ENCODE measurements at regions not wholly inside any gene's neighbourhood (a gene's known extent, or its start where the extent isn't known, plus 50 kb on each side); places are given as distances from the start of the nearest gene placed in this dataset.
"Not testable (repeated sequence)": the region's sequence is repeated elsewhere in the genome, so short reads cannot be mapped to it uniquely, and the experiment has no call there.

DNA sequence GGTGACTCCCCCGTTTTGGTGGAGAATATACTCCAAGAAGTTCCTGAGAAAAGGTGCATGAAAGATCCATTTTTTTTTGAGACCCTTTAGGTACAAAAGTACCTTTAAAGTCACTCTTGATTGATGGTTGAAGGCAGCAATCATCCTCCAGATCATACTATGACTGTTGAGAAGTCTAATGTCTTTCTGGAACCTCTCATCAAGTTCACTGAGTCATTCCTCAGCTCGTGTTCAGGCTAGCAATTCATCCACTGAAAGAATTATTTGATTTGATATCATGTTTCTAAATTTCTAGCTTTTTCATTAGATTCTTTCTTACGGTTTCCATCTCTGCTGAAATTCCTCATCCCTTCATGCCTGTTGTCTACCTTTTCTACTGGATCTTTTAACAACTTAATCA, 65.1 kb upstream of the GJB6 start:
- Histone ChIP-seq H3K4me1 (ENCODE audit: insufficient read depth, low read length) (no peaks in the 10 kb centered on the region), H3K4me3 (ENCODE audit: low read length in 2 of 2) (no peak overlapping the region), H3K36me3 (ENCODE audit: insufficient read depth, low read length) (no peaks in the 10 kb centered on the region), H3K27ac (ENCODE audit: low read depth, low read length) (no peak overlapping the region), H3K27me3 (ENCODE audit: insufficient read depth, low read length) (peaks cover 4% of the 10 kb centered on the region), H3K9me3 (ENCODE audit: control insufficient read depth in 1 of 2, low read length in 2 of 2) (no peaks in the 10 kb centered on the region)
- H3K36me3 Mint-ChIP-seq, result no peaks in the 10 kb centered on the region
- H3K27me3 Mint-ChIP-seq, result peaks cover 21 to 23% of the 10 kb centered on the region in 2 donors
- no peak overlapping the region for H3K4me3 Mint-ChIP-seq
- peak overlapping the region in 1 of 7 donors; percentile 73 for H3K27ac Mint-ChIP-seq
- intact Hi-C loops (cut with micrococcal nuclease), result no loop called here
- CTCF ChIA-PET (ENCODE audit: partially characterized antibody), result no interaction called here
- DNase-seq, result no peak
- POLR2A ChIA-PET (ENCODE audit: partially characterized antibody), result no interaction called here
- H3K9me3 Mint-ChIP-seq, result peaks cover 0 to 3% (median 0%) of the 10 kb centered on the region in 8 donors
- H3K4me1 Mint-ChIP-seq, result peaks cover 0 to 5% (median under 1%) of the 10 kb centered on the region in 4 donors

DNA sequence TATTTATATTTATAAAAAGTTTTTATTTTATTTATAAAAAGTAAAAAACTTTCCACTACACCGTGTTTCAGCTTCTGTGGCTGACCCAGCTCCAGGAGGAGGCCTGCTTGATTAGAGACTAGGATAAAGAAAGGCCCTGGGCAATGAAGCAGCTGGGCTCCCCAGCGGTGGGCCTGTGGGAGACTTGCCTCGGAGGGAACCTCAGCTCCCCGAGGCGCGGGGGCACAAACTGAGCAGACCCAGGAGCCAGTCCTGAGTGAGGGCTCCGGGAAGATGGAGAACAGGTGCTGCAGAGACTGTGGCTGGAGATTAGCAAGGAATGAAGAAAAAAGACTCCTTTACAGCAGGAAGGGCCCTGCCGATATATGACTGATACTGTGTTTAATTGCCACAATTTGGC, 63.8 kb upstream of the GJB6 start:
- DNase-seq, result no peak
- Mint-ChIP-seq H3K27me3 (peaks cover 14 to 18% of the 10 kb centered on the region in 2 donors), H3K4me1 (no peaks in the 10 kb centered on the region), H3K4me3 (no peak overlapping the region), H3K27ac (no peak overlapping the region), H3K36me3 (no peaks in the 10 kb centered on the region), H3K9me3 (peaks cover 0 to 3% (median 0%) of the 10 kb centered on the region in 8 donors)
- intact Hi-C loops (cut with micrococcal nuclease), result no loop called here
- CTCF ChIA-PET (ENCODE audit: partially characterized antibody), result interaction anchor here (0.6 kb wide), 1 partner anchor 127 kb away, joined by 4 read pairs; no protein-coding TSS in a partner anchor
- H3K4me1 ChIP-seq (ENCODE audit: insufficient read depth, low read length), result no peaks in the 10 kb centered on the region
- H3K27ac ChIP-seq (ENCODE audit: low read depth, low read length), result no peak overlapping the region
- H3K9me3 ChIP-seq (ENCODE audit: control insufficient read depth in 1 of 2, low read length in 2 of 2), result no peaks in the 10 kb centered on the region
- H3K27me3 ChIP-seq (ENCODE audit: insufficient read depth, low read length), result no peaks in the 10 kb centered on the region
- no peaks in the 10 kb centered on the region for H3K36me3 ChIP-seq (ENCODE audit: insufficient read depth, low read length)
- POLR2A ChIA-PET (ENCODE audit: partially characterized antibody), result no interaction called here
- no peak overlapping the region for H3K4me3 ChIP-seq (ENCODE audit: low read length in 2 of 2)

DNA sequence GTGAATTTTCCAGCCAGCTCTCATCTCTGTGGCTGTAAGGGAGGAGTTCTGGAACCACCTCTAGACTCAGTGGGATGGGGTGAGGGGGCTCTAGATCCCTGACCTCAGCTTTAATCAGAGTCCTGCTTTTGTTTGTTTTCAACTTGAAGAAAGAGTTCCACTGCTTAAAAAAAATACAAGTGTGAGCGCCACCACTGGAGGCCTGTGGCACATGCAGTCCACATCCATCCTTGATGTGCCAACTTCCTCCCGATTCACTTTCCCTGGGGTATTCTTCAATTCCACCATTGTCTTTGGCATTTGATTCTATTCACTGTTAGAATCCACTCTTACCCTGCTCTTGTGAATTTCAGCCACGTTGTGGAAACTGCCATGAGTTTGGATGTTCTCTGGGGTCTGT, 62.4 kb upstream of the GJB6 start:
- Histone ChIP-seq H3K27me3 (ENCODE audit: insufficient read depth, low read length) (no peaks in the 10 kb centered on the region), H3K4me1 (ENCODE audit: insufficient read depth, low read length) (no peaks in the 10 kb centered on the region), H3K4me3 (ENCODE audit: low read length in 2 of 2) (no peak overlapping the region), H3K9me3 (ENCODE audit: control insufficient read depth in 1 of 2, low read length in 2 of 2) (no peaks in the 10 kb centered on the region), H3K36me3 (ENCODE audit: insufficient read depth, low read length) (no peaks in the 10 kb centered on the region), H3K27ac (ENCODE audit: low read depth, low read length) (no peak overlapping the region)
- no peaks in the 10 kb centered on the region for H3K4me1 Mint-ChIP-seq
- no peak overlapping the region for H3K4me3 Mint-ChIP-seq
- no peak for DNase-seq
- intact Hi-C loops (cut with micrococcal nuclease), result no loop called here
- ChIA-PET POLR2A (ENCODE audit: partially characterized antibody) (no interaction called here), CTCF (ENCODE audit: partially characterized antibody) (no interaction called here)
- H3K27ac Mint-ChIP-seq, result no peak overlapping the region
- peaks cover 5 to 8% of the 10 kb centered on the region in 2 donors for H3K27me3 Mint-ChIP-seq
- H3K9me3 Mint-ChIP-seq, result peaks cover 0 to 3% (median 0%) of the 10 kb centered on the region in 8 donors
- no peaks in the 10 kb centered on the region for H3K36me3 Mint-ChIP-seq

DNA sequence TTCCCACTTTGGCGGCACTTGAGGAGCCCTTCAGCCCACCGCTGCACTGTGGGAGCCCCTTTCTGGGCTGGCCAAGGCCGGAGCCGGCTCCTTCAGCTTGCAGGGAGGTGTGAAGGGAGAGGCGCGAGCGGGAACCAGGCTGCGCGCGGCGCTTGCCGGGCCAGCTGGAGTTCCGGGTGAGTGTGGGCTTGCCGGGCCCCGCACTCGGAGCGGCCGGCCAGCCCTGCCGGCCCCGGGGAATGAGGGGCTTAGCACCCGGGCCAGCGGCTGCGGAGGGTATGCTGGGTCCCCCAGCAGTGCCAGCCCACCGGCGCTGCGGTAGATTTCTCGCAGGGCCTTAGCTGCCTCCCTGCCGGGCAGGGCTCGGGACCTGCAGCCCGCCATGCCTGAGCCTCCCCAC, 60.2 kb upstream of the GJB6 start:
- POLR2A ChIA-PET (ENCODE audit: partially characterized antibody); H3K36me3 Mint-ChIP-seq; DNase-seq; H3K27ac ChIP-seq (ENCODE audit: low read depth, low read length); H3K27me3 ChIP-seq (ENCODE audit: insufficient read depth, low read length); H3K4me1 ChIP-seq (ENCODE audit: insufficient read depth, low read length); intact Hi-C loops (cut with micrococcal nuclease); CTCF ChIA-PET (ENCODE audit: partially characterized antibody); H3K36me3 ChIP-seq (ENCODE audit: insufficient read depth, low read length); H3K27ac Mint-ChIP-seq; H3K27me3 Mint-ChIP-seq; H3K9me3 ChIP-seq (ENCODE audit: control insufficient read depth in 1 of 2, low read length in 2 of 2); H3K9me3 Mint-ChIP-seq; H3K4me1 Mint-ChIP-seq; H3K4me3 Mint-ChIP-seq; H3K4me3 ChIP-seq (ENCODE audit: low read length in 2 of 2): not testable (repeated sequence)

DNA sequence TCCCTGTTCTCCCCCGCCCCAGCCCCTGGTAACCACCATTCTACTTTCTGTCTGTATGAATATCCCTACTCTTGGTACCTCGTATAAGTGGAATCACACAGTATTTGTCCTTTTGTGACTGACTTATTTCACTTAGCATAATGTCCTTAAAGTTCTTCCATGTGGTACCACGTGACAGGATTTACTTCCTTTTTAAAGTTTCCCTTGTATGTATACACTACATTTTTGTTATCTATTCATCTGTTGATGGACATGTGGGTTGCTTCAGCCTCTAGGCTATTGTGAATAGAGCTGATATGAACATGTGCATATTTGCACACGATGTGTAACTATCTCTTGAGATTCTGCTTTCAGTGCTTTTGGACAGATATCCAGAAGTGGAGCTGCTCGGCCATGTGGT, 59.6 kb upstream of the GJB6 start:
- Histone ChIP-seq H3K27ac (ENCODE audit: low read depth, low read length) (no peak overlapping the region), H3K36me3 (ENCODE audit: insufficient read depth, low read length) (no peaks in the 10 kb centered on the region), H3K4me3 (ENCODE audit: low read length in 2 of 2) (no peak overlapping the region), H3K4me1 (ENCODE audit: insufficient read depth, low read length) (no peaks in the 10 kb centered on the region), H3K9me3 (ENCODE audit: control insufficient read depth in 1 of 2, low read length in 2 of 2) (no peaks in the 10 kb centered on the region), H3K27me3 (ENCODE audit: insufficient read depth, low read length) (no peaks in the 10 kb centered on the region)
- Mint-ChIP-seq H3K4me1 (no peaks in the 10 kb centered on the region), H3K36me3 (no peaks in the 10 kb centered on the region), H3K27ac (no peak overlapping the region), H3K9me3 (peaks cover 3 to 16% (median 7%) of the 10 kb centered on the region in 8 donors), H3K27me3 (peaks cover 0 to 2% of the 10 kb centered on the region in 2 donors), H3K4me3 (no peak overlapping the region)
- intact Hi-C loops (cut with micrococcal nuclease), result no loop called here
- POLR2A ChIA-PET (ENCODE audit: partially characterized antibody), result no interaction called here
- CTCF ChIA-PET (ENCODE audit: partially characterized antibody), result no interaction called here
- no peak for DNase-seq

DNA sequence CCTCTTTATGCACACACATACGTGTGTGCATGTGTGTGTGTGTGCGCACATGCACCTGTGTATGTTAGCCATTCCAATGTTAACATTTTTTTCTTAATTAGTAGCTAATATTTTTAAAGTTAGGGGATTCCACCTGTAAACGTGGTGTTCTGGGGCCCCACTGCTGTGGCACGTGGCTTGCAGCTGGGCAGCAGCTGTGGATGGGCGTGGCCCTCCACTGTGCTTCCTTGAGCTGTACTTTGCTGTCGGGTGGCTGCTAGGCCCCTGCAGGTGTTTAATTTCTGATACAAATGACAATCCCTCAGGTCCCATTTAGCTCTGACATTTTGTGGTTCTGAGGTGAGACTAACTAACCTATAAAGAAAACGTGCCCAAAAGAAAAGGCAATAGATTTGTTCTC, 58.9 kb upstream of the GJB6 start:
- no peaks in the 10 kb centered on the region for H3K27me3 ChIP-seq (ENCODE audit: insufficient read depth, low read length)
- ChIA-PET POLR2A (ENCODE audit: partially characterized antibody) (no interaction called here), CTCF (ENCODE audit: partially characterized antibody) (no interaction called here)
- intact Hi-C loops (cut with micrococcal nuclease), result no loop called here
- peaks cover 6 to 22% (median 13%) of the 10 kb centered on the region in 8 donors for H3K9me3 Mint-ChIP-seq
- H3K4me3 Mint-ChIP-seq, result no peak overlapping the region
- no peak overlapping the region for H3K4me3 ChIP-seq (ENCODE audit: low read length in 2 of 2)
- DNase-seq, result no peak
- H3K36me3 Mint-ChIP-seq, result peaks cover 5% of the 10 kb centered on the region in 2 donors
- no peaks in the 10 kb centered on the region for H3K4me1 ChIP-seq (ENCODE audit: insufficient read depth, low read length)
- peaks cover 0 to 2% of the 10 kb centered on the region in 2 donors for H3K27me3 Mint-ChIP-seq
- H3K4me1 Mint-ChIP-seq, result no peaks in the 10 kb centered on the region
- no peak overlapping the region for H3K27ac Mint-ChIP-seq
- no peaks in the 10 kb centered on the region for H3K36me3 ChIP-seq (ENCODE audit: insufficient read depth, low read length)
- no peak overlapping the region for H3K27ac ChIP-seq (ENCODE audit: low read depth, low read length)
- no peaks in the 10 kb centered on the region for H3K9me3 ChIP-seq (ENCODE audit: control insufficient read depth in 1 of 2, low read length in 2 of 2)

DNA sequence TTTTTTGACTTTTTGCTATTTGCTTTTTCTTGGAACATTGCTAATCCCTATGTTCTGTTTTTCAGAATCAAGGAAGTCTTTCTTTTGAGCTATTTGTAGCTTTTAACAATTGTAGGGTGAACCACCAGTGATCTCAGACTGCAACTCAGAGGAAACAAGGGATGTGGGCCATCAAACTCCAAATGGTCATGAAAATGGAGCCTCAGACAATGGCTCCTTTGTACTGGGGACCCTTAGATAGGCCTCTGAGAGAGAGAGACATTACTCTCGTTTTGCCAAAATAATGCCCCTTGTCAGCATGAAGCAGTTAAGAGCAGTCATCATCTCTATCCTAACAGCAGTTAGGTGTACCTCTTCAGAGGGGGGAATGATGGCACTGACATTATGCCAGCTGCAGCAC, 56.4 kb upstream of the GJB6 start:
- no peak overlapping the region for H3K4me3 ChIP-seq (ENCODE audit: low read length in 2 of 2)
- no peaks in the 10 kb centered on the region for H3K27me3 ChIP-seq (ENCODE audit: insufficient read depth, low read length)
- Mint-ChIP-seq H3K4me1 (no peaks in the 10 kb centered on the region), H3K36me3 (peaks cover 6 to 8% of the 10 kb centered on the region in 2 donors), H3K4me3 (no peak overlapping the region), H3K27me3 (peaks cover 0 to 2% of the 10 kb centered on the region in 2 donors), H3K9me3 (peaks cover 8 to 46% (median 31%) of the 10 kb centered on the region in 8 donors), H3K27ac (no peak overlapping the region)
- ChIA-PET CTCF (ENCODE audit: partially characterized antibody) (no interaction called here), POLR2A (ENCODE audit: partially characterized antibody) (no interaction called here)
- H3K27ac ChIP-seq (ENCODE audit: low read depth, low read length), result no peak overlapping the region
- peaks cover 4 to 8% of the 10 kb centered on the region in 2 donors for H3K9me3 ChIP-seq (ENCODE audit: control insufficient read depth in 1 of 2, low read length in 2 of 2)
- intact Hi-C loops (cut with micrococcal nuclease), result no loop called here
- no peaks in the 10 kb centered on the region for H3K4me1 ChIP-seq (ENCODE audit: insufficient read depth, low read length)
- no peaks in the 10 kb centered on the region for H3K36me3 ChIP-seq (ENCODE audit: insufficient read depth, low read length)
- DNase-seq, result no peak

DNA sequence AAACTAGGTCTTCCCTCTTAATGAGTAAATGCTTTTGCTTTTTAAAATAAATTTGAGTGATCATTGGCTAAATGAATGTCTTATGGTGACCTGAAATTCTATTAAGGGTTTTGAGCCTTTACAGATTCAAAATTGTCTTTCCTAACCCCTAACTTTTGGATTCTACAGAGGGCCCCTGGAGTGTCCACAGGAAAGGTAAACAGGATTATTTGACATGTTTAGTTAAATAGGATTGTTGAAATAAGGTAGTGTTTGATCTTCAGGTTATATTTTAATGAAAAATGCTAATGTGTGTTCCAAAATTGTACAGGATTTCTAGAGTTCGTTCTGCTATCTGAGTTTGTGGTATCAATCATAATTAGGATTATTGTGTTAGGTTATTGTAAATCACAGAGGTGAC, 55.9 kb upstream of the GJB6 start:
- Histone ChIP-seq H3K4me3 (ENCODE audit: low read length in 2 of 2) (no peak overlapping the region), H3K36me3 (ENCODE audit: insufficient read depth, low read length) (no peaks in the 10 kb centered on the region), H3K27me3 (ENCODE audit: insufficient read depth, low read length) (no peaks in the 10 kb centered on the region), H3K4me1 (ENCODE audit: insufficient read depth, low read length) (no peaks in the 10 kb centered on the region), H3K9me3 (ENCODE audit: control insufficient read depth in 1 of 2, low read length in 2 of 2) (peaks cover 4 to 13% of the 10 kb centered on the region in 2 donors), H3K27ac (ENCODE audit: low read depth, low read length) (no peak overlapping the region)
- ChIA-PET POLR2A (ENCODE audit: partially characterized antibody) (no interaction called here), CTCF (ENCODE audit: partially characterized antibody) (no interaction called here)
- Mint-ChIP-seq H3K27ac (no peak overlapping the region), H3K4me3 (no peak overlapping the region), H3K36me3 (peaks cover 6 to 8% of the 10 kb centered on the region in 2 donors), H3K27me3 (peaks cover 0 to 2% of the 10 kb centered on the region in 2 donors), H3K9me3 (peaks cover 8 to 51% (median 34%) of the 10 kb centered on the region in 8 donors), H3K4me1 (no peaks in the 10 kb centered on the region)
- DNase-seq, result no peak
- intact Hi-C loops (cut with micrococcal nuclease), result no loop called here

Data from CD4-positive, alpha-beta memory T cell (primary cell).